GM18507 (cell line): ENCODE measurements at regions not wholly inside any gene's neighbourhood (a gene's known extent, or its start where the extent isn't known, plus 50 kb on each side); places are given as distances from the start of the nearest gene placed in this dataset.
"Not testable (repeated sequence)": the region's sequence is repeated elsewhere in the genome, so short reads cannot be mapped to it uniquely, and the experiment has no call there.

Source experiments
- DNase-seq: peaks from one replicate; pipeline ENCODE4 v3.0.0; 2011; ENCODE audit warnings: low read depth; ENCODE audit not compliant: insufficient read length; ENCODE audit errors: extremely low spot score
- FAIRE-seq: peaks from 2 replicates; lab custom pipeline; 2011; peaks lifted over from hg19 to GRCh38; lab: Jason Lieb, UNC

DNA sequence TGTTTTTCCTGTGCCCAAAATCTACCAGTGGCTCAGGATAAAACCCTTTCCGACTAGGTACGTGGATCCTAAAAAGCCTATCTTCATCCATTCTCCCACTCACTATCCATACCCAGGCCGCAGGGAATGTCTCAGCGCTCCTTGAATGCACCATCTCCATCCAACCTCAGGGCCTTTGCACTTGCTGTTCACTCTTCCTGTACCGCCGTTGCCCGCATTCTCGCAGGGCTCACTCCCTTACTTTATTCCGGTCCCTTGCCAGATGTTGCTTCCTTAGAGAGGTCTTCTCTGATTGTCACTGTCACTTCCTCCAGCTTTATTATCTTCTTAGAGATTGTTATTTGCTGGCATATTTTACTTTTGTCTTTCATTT is 93.3 kb upstream of the ZNF536 start:
- no peak for FAIRE-seq
- no peak for DNase-seq

DNA sequence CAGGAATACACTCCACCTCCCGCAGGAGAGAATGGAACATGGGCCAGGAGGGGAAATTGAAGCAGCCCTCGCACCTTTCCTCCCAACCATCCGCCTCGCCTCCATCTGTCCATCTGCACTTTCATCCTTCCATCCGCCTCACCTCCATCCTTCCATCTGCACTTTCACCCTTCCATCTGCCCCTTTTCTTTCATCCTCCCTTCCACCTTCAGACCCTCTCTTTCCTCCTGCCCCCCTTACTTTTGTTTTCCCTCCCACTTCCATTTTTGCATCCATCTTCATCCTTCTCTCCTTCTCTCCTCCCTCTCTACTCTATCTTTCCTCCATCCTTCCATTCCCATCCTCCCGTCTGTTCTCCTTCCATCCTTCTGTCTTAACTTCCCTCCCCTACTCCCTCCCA is 92.2 kb upstream of the ZNF536 start:
- DNase-seq, result no peak
- FAIRE-seq, result no peak

DNA sequence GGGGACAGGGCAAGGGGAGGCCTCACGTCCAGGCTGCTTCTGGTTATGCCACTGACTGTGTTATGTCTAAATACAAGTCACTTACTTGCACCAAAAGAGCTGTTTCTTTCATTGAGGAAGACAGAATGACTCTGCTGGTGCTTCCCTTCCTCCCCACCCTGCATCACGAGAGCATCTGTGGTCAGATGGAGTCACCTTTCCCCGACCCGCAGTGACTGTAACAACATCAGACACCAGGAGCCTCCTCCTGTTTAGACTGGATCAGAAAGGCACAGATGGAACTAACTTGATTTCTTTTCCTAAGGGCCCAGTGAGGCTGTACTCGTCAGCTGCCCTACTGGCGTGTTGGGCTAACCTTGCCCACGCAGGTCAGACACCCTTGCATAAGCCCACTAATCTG is 90.3 kb upstream of the ZNF536 start:
- FAIRE-seq, result no peak
- DNase-seq, result no peak

DNA sequence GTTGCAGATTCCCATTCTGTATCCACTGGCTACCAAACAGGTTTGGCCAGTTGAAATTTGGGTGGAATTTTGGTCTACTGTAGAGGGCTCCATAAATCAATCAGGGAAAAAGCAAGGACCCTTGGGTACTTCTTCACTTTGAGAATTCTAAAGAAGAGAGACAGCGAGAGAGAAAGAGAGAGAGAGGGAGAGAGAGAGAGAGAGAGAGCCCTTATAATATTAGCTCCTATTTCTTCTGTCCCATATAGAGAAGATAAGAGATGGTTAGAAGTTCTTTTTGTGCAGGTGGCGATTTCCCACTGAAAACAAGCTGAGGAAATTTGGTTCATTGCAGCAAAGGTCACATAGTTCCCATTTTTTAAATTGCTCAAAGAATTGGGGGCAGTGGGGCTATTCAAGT is 88.6 kb upstream of the ZNF536 start:
- DNase-seq, result no peak
- FAIRE-seq, result no peak

DNA sequence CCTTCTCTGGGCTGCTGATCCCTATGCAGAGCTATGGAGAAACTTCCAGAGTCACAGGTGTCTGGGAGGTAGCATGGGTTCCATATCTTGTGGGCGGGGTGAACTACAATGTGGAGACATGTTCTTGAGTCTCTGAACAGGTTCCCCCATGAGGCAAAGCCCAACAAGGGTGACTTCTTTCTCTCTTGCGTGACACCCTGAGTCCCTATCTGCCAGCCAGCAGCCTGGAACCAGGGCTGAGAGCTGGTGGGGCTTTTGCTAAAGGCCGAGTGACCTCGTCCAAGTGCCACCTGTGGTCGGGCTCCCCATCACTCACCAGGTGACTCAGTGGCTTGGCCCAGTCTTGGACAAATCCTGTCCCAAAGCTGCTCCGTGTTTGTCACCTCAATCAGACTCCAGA is 88.0 kb upstream of the ZNF536 start:
- DNase-seq, result no peak
- no peak for FAIRE-seq

DNA sequence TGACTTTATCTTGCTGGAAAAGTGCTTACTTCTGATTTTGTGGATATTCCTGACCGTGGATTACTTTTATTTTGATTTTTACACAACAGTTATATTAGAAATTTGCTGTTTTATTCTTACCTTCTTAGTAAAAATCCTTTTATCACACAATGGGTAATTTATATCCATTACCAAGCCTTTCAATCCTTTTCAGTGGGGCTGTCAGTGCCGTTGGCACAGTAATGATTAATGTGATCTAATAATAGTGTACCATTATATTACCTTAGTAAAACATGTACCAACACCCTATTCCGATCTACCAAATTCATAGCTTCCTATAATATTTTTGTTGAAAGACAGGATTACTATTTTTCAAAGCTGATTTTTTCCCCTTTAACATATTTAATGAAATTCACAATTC is 87.3 kb upstream of the ZNF536 start:
- FAIRE-seq, result no peak
- no peak for DNase-seq

DNA sequence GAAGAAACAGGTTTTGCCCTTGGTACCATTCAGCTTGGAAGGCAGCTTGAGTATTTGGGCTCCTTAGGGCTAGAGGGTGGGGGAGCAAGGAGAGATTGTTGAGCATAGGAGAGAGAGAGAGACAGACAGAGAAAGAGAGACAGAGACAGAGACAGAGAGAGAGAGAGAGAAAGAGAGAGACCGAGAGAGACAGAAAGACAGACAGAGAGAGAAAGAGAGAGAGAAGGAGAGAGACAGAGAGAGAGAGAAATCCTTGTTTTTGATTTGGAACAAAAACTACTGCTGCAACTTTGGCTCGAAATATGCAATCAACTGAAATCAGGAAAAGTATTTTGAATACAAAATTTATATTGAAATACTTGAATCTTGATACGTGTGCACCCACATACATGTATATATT is 85.8 kb upstream of the ZNF536 start:
- FAIRE-seq, result no peak
- DNase-seq, result no peak

DNA sequence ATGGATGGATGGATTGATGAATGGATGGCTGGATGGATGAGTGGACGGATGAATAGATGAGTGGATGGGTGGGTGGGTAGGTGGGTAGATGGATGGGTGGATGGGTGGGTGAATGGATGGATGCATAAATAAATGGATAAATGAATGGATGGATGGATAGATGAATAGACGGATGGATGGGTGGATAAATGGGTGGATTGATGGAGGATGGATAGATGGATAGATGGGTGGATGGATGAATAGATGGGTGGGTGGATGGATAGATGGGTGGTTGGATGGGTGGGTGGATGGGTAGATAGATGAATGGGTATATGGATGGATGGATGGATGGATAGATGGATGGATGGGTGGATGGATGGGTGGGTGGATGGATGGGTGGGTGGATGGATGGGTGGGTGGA is 84.9 kb upstream of the ZNF536 start:
- DNase-seq (no peak), FAIRE-seq (no peak)

DNA sequence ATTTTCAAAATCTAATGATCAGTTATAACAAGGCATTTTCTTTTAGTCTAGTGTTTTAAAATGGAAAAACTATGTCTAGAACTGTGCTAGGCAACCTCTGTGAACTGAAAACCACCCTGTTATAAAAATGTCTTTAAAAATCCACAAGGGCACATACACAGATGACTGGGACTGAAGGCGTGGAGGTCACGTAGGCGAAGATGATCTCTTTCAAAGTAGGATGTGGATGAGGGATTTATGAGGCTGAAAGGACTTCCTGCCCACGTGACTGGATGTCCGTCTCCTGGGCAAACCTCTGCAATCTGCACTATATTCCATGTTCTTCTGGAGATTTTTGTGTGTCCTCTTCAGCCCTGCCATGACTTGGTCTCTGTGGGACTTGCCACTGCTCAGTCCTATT is 84.2 kb upstream of the ZNF536 start:
- no peak for FAIRE-seq

DNA sequence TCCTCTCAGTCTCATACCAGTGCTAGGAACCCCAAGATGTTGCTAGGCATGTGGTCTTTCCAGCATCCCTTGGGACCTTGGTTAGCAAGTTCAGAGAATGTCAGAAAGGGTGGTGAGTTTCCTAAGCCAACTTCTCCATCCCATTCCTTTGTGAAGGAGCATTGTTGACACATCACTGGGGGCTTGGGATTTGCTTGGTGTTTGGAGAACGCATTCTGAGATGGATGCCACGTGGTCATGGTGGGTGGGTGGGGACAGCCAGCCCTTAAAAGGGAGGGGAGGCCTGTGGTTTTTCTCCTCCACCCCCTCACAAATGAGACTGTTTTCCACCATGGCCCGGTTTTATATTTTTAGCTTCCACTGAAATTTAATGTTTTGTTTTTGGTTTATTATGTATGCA is 83.3 kb upstream of the ZNF536 start:
- no peak for DNase-seq
- FAIRE-seq, result no peak

More for the DNA sequence above, 84.2 kb upstream of the ZNF536 start:
- no peak for DNase-seq

DNA sequence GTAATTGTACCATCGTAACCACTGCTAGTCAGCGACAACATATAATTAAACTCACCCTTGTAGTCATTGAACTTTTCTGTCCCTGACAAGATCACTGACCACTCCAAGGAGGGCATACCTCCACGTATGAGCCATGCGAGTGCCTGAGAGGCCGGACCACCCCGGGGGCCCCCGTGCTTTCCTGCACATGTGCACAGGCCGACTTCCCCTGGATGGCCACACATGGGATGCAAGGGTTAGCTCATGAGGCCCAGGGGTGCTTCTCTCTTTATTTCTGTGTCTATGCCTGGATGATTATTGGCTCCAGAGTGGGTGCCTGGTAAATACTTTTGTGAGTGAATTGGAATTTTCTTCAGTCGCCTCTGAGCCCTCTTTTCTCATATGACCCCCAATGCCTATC is 82.8 kb upstream of the ZNF536 start:
- DNase-seq, result no peak
- no peak for FAIRE-seq

DNA sequence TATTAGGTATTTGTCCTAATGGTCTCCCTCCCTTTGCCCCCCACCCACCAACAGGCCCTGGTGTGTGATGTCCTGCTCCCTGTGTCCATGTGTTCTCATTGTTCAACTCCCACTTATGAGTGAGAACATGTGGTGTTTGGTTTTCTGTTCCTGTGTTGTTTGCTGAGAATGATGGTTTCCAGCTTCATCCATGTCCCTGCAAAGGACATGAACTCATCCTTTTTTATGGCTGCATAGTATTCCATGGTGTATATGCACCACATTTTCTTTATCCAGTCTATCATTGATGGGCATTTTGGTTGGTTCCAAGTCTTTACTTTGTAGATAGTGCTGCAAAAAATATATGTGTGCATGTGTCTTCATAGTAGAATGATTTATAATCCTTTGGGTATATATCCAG is 81.4 kb upstream of the ZNF536 start:
- FAIRE-seq, result not testable (repeated sequence)

DNA sequence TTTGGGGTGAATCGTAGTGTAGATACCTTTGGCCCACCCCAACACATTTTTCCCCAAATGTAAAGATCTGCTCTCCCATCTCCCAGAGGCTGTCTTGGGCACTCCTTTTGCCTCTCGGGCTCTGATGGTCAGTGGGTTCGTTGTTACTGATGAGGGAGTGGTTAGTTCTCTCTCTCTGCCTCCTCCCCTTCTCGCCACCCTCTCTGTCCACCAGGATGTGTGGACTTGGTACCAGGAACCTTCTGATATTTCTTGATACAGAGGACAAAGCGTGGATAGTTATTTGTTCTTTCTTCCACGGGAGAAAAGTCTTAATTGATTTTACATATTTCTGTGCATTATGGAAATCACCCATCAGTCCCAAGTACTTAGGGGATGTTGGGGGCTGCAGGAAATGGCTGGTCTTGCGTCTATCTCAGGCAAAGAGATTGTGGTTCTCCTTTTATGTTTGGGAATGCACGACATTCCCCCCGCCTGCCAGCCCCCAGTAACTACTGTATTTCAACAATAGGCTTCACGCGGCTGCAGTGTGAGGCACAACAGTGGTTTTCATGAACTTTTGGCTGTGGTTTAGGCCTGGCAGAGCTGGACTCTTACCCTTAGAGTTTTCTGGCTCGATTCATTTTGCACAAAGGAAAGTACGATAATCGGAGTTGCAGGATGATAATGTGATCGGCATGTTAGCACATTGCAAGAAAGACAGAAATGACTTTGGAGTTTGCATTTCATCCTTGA is 79.0 kb upstream of the ZNF536 start:
- FAIRE-seq (no peak), DNase-seq (no peak)

More for the DNA sequence above, 81.4 kb upstream of the ZNF536 start:
- not testable (repeated sequence) for DNase-seq

DNA sequence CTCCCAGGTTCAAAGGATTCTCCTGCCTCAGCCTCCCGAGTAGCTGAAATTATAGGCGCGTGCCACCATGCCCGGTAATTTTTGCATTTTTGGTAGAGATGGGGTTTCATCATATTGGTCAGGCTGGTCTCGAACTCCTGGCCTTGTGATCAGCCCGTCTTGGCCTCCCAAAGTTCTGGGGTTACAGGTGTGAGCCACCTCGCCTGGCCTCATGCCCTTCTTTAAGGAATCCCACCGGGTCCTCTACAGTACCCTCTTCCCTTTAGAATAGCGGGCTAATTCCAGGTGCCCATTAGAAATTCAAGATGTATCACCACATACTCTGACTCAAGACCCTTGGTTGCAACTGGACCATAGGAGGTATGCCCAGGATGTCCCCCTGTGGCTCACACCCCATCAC is 74.2 kb upstream of the ZNF536 start:
- FAIRE-seq, result no peak

DNA sequence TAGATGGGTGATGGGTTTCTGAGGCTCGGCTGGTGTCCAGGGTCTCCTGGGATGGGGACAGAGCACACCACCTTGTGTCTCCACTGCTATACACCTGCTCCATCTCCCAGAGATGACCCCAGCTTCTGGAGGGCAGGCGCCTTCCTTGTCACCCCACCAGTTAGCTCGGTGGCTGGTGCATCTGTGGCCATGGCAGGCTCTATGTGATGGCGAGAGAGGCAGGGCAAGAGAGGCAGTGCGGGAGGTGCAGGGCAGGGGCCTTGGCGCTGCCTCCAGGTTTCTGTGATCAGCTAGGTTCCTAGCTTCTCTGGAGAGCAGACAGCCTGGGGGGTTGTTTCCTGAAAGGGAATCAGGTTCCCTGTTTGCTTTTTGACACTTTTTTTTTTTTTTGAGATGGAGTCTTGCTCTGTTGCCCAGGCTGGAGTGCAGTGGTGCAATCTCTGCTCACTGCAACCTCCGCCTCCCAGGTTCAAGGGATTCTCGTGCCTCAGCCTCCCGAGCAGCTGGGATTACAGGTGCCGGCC is 69.0 kb upstream of the ZNF536 start:
- no peak for FAIRE-seq

More for the DNA sequence above, 74.2 kb upstream of the ZNF536 start:
- no peak for DNase-seq

DNA sequence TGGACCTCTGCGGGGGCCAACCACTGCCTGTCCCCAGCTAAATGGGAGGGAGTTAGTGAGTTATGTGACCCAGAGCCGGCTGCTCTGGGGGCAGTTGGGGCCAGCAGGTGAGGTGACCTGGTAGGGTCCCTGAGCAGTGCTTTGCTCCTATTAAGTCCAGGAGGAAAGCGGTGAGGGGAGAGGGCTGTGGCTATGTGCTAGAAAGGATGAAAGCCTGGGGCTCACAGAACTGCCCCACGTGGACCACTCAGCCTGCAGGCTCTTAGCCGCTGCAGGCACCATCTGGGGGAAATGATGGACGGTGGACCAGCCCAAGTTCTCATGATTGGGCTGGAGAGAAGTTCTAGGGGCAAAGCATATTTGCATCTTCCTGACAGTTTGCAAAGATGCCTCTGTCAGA is 67.6 kb upstream of the ZNF536 start:
- FAIRE-seq (no peak), DNase-seq (no peak)

More for the DNA sequence above, 69.0 kb upstream of the ZNF536 start:
- no peak for DNase-seq

DNA sequence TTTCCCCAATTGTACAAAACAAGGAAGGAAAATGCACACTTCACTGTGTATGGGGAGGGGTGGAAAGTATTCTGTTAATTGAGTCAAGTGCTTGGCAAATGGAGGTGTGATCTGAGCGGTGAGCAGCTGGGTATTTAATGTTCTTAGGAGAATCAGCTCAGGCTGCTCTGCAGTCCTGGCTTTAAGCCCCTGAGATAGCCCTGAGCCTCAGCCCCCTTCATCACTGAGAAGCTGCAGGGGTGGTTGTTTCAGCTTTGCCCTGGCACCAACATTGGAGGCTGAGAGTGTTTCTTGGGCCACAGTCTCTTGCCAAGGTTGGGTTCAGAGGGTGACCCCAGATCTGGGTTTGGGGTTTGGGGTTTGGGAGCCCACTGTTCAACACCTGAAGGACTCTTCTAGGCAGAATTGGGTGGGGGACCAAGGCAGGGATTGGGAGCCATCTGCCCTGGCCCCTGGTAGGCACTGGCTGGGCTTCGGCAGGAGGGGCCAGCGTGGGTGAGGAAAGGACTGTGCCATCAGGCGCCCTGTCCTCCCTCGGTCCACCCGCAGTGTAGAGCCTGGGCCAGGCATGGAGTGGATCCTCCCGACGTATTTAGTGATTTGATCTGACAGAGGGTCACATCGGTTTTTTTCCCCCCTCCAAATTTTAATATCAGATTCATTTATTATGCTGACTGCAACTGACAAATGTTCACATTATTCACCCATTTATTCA is 66.7 kb upstream of the ZNF536 start:
- DNase-seq, result no peak
- FAIRE-seq, result no peak

DNA sequence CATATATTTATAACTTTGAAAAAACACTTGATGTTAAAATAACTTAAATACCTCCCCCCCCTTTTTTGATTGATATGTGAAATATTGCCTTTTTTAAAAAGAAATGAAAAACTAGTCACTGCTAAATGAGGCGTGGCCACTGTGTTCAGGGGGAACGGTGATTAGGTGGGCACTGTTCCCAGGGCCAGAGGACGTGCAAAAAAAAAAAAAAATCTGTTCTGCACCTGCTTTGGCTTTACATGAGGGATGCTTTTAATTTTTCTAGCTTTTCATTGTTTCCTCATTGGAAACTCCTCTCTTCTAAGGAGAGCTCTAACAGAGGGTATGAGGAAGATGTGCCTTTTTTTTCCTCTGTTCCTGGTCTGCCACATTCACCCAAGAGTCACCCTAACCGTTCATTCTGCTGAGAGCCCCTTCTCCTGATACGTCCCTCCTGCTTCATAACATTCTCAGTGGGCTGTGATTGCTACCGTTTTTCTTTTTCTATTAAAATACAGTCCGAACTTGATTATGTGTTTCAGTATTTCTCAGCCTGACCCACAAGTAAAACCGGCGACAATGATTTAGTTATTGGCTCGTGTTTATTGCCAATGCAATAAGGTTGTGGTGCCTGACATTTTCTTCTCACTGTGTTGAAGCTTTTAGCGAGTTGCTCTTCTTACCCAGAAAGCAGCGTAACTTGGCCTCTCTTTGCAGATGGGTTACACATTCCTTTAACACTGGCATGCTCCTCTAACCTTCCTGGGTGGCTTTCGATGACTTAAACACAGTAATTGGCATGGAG is 64.8 kb upstream of the ZNF536 start:
- DNase-seq (no peak), FAIRE-seq (no peak)

DNA sequence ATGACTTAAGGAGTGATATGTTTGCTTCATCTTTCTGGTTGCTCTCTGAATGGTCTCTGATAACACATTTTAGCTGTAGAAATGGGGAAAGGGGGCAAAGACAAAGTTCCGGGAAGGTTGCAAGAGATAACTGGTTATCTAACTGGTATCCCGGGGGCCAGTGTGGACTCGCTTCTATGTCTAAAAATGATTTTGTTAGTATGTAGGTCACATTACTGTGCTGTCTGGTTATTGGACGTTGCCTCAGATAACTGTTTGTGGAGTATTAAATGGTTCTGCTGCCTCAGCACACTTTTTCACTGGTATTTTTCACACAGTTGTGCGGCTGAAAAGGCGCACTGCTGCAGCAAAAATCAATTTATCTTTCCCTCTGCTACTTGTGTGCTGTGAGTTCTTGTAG is 63.0 kb upstream of the ZNF536 start:
- DNase-seq (no peak), FAIRE-seq (no peak)

DNA sequence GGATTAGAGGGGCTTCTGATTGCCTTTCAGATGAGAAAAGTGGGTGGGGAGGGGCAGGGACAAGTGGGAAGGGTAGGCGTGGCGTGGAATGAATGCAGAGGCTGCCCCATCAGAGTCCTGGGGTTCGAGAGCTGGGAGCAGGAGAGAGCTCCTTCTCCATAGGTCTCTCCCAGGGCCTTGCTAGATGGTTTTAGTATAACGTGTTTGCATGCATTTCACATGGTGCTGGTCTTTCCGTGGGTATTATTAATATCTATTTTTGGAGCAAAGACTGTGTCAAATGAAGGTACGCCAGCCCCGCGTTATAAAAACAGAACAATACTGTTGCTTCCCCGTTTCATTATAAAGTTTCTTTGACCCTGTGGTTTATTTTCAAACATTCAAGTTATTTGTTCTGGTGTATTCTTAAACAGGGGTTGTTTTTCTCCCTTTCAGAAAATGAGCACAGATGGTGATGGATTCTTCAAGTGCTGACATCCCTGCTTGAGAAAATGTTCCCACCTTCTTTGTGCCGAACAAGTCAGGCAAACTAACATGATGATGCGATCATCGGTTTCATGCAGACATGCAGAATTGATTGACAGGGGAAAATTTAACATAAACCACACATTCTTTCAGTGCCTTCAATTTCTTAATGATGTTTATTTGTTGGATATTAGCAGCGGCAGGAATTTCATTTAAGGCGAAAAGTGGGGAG is 62.1 kb upstream of the ZNF536 start:
- DNase-seq, result no peak

More for the DNA sequence above, 62.1 kb upstream of the ZNF536 start:
- no peak for FAIRE-seq
